ENCODE measurements at regions not wholly inside any gene's neighbourhood (a gene's known extent, or its start where the extent isn't known, plus 50 kb on each side); places are given as distances from the start of the nearest gene placed in this dataset.
"Not testable (repeated sequence)": the region's sequence is repeated elsewhere in the genome, so short reads cannot be mapped to it uniquely, and the experiment has no call there.

- no peak for DNase-seq
Measured at GRCh38 chr2:33719067-33719466, 120.0 kb upstream of the FAM98A start.

GRCh38 chr2:33712674-33713073, 113.6 kb upstream of the FAM98A start:
- DNase-seq: no peak

GRCh38 chr2:33709951-33710350, 110.9 kb upstream of the FAM98A start:
- no peak for DNase-seq

- no peak for DNase-seq
Measured at GRCh38 chr2:33707312-33707711, 108.2 kb upstream of the FAM98A start.

GRCh38 chr2:33706410-33706809, 107.3 kb upstream of the FAM98A start:
- DNase-seq: no peak

GRCh38 chr2:33704406-33704855, 105.3 kb upstream of the FAM98A start:
- DNase-seq: no peak

GRCh38 chr2:33696234-33696633, 97.1 kb upstream of the FAM98A start:
- no peak for DNase-seq

GRCh38 chr2:33694904-33695303, 95.8 kb upstream of the FAM98A start:
- DNase-seq: no peak

GRCh38 chr2:33690686-33691085, 91.6 kb upstream of the FAM98A start:
- not testable (repeated sequence) for DNase-seq

- no peak for DNase-seq
Measured at GRCh38 chr2:33681364-33681757, 82.3 kb upstream of the FAM98A start.

GRCh38 chr2:33680644-33681363, 81.7 kb upstream of the FAM98A start:
- DNase-seq: no peak

GRCh38 chr2:33678436-33678835, 79.3 kb upstream of the FAM98A start:
- DNase-seq: no peak

GRCh38 chr2:33673937-33674336, 74.8 kb upstream of the FAM98A start:
- DNase-seq: no peak

- DNase-seq: no peak
Measured at GRCh38 chr2:33672896-33673295, 73.8 kb upstream of the FAM98A start.

- DNase-seq: no peak
Measured at GRCh38 chr2:33672389-33672788, 73.3 kb upstream of the FAM98A start.

GRCh38 chr2:33671198-33671597, 72.1 kb upstream of the FAM98A start:
- no peak for DNase-seq

- no peak for DNase-seq
Measured at GRCh38 chr2:33670392-33670937, 71.4 kb upstream of the FAM98A start.

- no peak for DNase-seq
Measured at GRCh38 chr2:33666879-33667278, 67.8 kb upstream of the FAM98A start.

GRCh38 chr2:33665039-33665438, 65.9 kb upstream of the FAM98A start:
- no peak for DNase-seq

GRCh38 chr2:33660416-33661123, 61.5 kb upstream of the FAM98A start:
- DNase-seq: no peak

- no peak for DNase-seq
Measured at GRCh38 chr2:33655626-33656320, 56.7 kb upstream of the FAM98A start.

- no peak for DNase-seq
Measured at GRCh38 chr2:33652830-33653229, 53.7 kb upstream of the FAM98A start.

- DNase-seq: no peak
Measured at GRCh38 chr2:33650171-33650570, 51.1 kb upstream of the FAM98A start.

All from cerebellar nuclear complex (tissue), 1 donor.